HFFc6 (cell line): ENCODE measurements at regions not wholly inside any gene's neighbourhood (a gene's known extent, or its start where the extent isn't known, plus 50 kb on each side); places are given as distances from the start of the nearest gene placed in this dataset.

Experiments used
- DNase-seq: peaks from one replicate; pipeline ENCODE4 v3.0.0-alpha.2; 2018
- H3K27ac Mint-ChIP-seq: 2 replicates; pipeline ENCODE4 v1.8.0; 2020; ENCODE audit warnings: mild to moderate bottlenecking, mixed read lengths
- H3K27me3 Mint-ChIP-seq: 2 replicates; pipeline ENCODE4 v1.8.0; 2021; ENCODE audit warnings: mild to moderate bottlenecking, moderate library complexity, mixed read lengths; ENCODE audit not compliant: insufficient read depth
- H3K36me3 Mint-ChIP-seq: 2 replicates; pipeline ENCODE4 v1.8.0; 2021; ENCODE audit warnings: low read depth, mixed read lengths
- H3K4me1 Mint-ChIP-seq: 2 replicates; pipeline ENCODE4 v1.8.0; 2020; ENCODE audit warnings: low read depth, mixed read lengths
- H3K4me3 Mint-ChIP-seq: 2 replicates; pipeline ENCODE4 v1.8.0; 2020; ENCODE audit warnings: mild to moderate bottlenecking, moderate library complexity, mixed read lengths
- H3K9me3 Mint-ChIP-seq: 2 replicates; pipeline ENCODE4 v1.8.0; 2020; ENCODE audit warnings: mild to moderate bottlenecking, mixed read lengths
- CTCF ChIP-seq: fragments of 200-600 bp; sonication (generic); IDR thresholded peaks from 2 replicates; pipeline ENCODE4 v1.5.0; 2021; ENCODE audit warnings: antibody characterized with exemption, mild to moderate bottlenecking

GRCh38 chr3:115351193-115351592 lies 204.1 kb upstream of the ZBTB20 start:
- no peak for TF ChIP-seq CTCF
- Mint-ChIP-seq H3K36me3 (no peaks in the 10 kb centered on the region), H3K9me3 (no peaks in the 10 kb centered on the region), H3K27ac (no peak overlapping the region), H3K4me1 (no peaks in the 10 kb centered on the region), H3K4me3 (no peak overlapping the region), H3K27me3 (no peaks in the 10 kb centered on the region)
- DNase-seq: no peak

- DNase-seq: no peak
- no peak for TF ChIP-seq CTCF
- Mint-ChIP-seq H3K4me1 (no peaks in the 10 kb centered on the region), H3K27me3 (no peaks in the 10 kb centered on the region), H3K36me3 (no peaks in the 10 kb centered on the region), H3K9me3 (no peaks in the 10 kb centered on the region), H3K27ac (no peak overlapping the region), H3K4me3 (no peak overlapping the region)
Measured at GRCh38 chr3:115354010-115354409, 206.9 kb upstream of the ZBTB20 start.

DNA sequence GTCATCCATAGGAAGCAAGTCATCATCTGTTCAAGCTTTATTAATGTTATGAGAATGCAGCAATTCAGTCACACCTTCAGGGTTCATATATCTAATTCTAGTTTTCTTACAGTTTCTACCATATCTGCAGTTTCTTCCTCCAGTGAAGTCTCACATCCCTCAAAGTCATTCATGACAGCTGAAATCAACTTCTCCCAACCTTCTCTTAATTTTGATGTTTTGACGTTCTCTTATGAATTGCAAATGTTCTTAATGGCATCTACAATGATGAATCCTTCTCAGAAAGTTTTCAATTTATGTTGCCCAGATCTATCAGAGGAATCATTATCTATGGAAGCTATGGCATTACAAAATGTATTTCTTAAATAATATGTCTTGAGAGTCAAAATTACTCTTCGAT lies 210.4 kb upstream of the ZBTB20 start:
- H3K27me3 Mint-ChIP-seq: no peaks in the 10 kb centered on the region
- no peak overlapping the region for H3K4me3 Mint-ChIP-seq
- no peaks in the 10 kb centered on the region for H3K36me3 Mint-ChIP-seq
- peaks cover 5% of the 10 kb centered on the region; the same call in 1 of the 2 replicates for H3K4me1 Mint-ChIP-seq
- TF ChIP-seq CTCF: no peak
- no peaks in the 10 kb centered on the region for H3K9me3 Mint-ChIP-seq
- DNase-seq: no peak
- no peak overlapping the region for H3K27ac Mint-ChIP-seq

GRCh38 chr3:115359536-115359935 lies 212.4 kb upstream of the ZBTB20 start:
- peaks cover 5% of the 10 kb centered on the region; the same call in 1 of the 2 replicates for H3K4me1 Mint-ChIP-seq
- H3K27ac Mint-ChIP-seq: no peak overlapping the region
- no peaks in the 10 kb centered on the region for H3K9me3 Mint-ChIP-seq
- peak overlapping the region; percentile 41; the same call in 1 of the 2 replicates for H3K4me3 Mint-ChIP-seq
- H3K27me3 Mint-ChIP-seq: peaks cover 3% of the 10 kb centered on the region; the same call in 1 of the 2 replicates
- H3K36me3 Mint-ChIP-seq: no peaks in the 10 kb centered on the region
- DNase-seq: no peak
- no peak for TF ChIP-seq CTCF

- Mint-ChIP-seq H3K4me1 (peaks cover 5% of the 10 kb centered on the region; the same call in 1 of the 2 replicates), H3K4me3 (no peak overlapping the region), H3K36me3 (no peaks in the 10 kb centered on the region), H3K27ac (no peak overlapping the region), H3K27me3 (peaks cover 3% of the 10 kb centered on the region; the same call in 1 of the 2 replicates), H3K9me3 (no peaks in the 10 kb centered on the region; the same call in 1 of the 2 replicates)
- no peak for TF ChIP-seq CTCF
- no peak for DNase-seq
Measured at GRCh38 chr3:115361806-115362205, 214.7 kb upstream of the ZBTB20 start.

DNA sequence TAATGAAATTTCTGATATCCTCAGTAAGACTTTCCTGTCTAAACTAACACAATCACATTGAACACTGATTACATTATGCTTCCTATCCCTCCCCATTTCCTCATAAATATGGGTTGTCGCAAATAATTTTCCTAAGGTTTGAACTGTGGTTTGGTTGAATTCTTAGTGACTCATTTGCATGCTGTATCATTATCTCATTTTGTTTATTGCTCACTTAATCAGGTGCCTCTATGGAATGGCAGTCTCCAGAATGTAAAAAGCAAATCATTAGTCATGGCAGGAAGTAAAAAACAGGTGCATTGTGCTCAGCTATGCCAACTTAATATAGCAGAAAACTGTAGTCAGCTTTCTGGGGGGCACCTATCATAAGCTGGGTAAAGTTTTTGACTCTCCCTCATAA lies 216.0 kb upstream of the ZBTB20 start:
- TF ChIP-seq CTCF: no peak
- Mint-ChIP-seq H3K4me1 (peaks cover 5% of the 10 kb centered on the region; the same call in 1 of the 2 replicates), H3K27ac (no peak overlapping the region), H3K27me3 (peaks cover 3% of the 10 kb centered on the region; the same call in 1 of the 2 replicates), H3K36me3 (no peaks in the 10 kb centered on the region), H3K9me3 (no peaks in the 10 kb centered on the region; the same call in 1 of the 2 replicates), H3K4me3 (no peak overlapping the region)
- DNase-seq: no peak
